Epithelial cell of esophagus (primary cell): ENCODE measurements at regions not wholly inside any gene's neighbourhood (a gene's known extent, or its start where the extent isn't known, plus 50 kb on each side); places are given as distances from the start of the nearest gene placed in this dataset.

Experiments
- DNase-seq: peaks from one replicate; pipeline ENCODE4 v3.0.0; 2010; ENCODE audit warnings: low read depth
- H3K4me3 ChIP-seq: 2 replicates; pipeline ENCODE4 v1.5.1; 2011; ENCODE audit warnings: mild to moderate bottlenecking, low read length, control low read depth
- TF ChIP-seq, protein P1 (sequence below): IDR thresholded peaks from 2 replicates; pipeline ENCODE4 v1.5.1; 2011; ENCODE audit warnings: low read depth, mild to moderate bottlenecking, low read length, control low read depth, inconsistent platforms; ENCODE audit not compliant: insufficient read depth; ENCODE audit errors: missing control alignments

GRCh38 chr10:71060476-71061426 lies 151.6 kb upstream of the UNC5B start:
- no peak for DNase-seq
- H3K4me3 ChIP-seq = no peak overlapping the region

GRCh38 chr10:71061472-71061871 lies 150.9 kb upstream of the UNC5B start:
- TF ChIP-seq, protein P1, sequence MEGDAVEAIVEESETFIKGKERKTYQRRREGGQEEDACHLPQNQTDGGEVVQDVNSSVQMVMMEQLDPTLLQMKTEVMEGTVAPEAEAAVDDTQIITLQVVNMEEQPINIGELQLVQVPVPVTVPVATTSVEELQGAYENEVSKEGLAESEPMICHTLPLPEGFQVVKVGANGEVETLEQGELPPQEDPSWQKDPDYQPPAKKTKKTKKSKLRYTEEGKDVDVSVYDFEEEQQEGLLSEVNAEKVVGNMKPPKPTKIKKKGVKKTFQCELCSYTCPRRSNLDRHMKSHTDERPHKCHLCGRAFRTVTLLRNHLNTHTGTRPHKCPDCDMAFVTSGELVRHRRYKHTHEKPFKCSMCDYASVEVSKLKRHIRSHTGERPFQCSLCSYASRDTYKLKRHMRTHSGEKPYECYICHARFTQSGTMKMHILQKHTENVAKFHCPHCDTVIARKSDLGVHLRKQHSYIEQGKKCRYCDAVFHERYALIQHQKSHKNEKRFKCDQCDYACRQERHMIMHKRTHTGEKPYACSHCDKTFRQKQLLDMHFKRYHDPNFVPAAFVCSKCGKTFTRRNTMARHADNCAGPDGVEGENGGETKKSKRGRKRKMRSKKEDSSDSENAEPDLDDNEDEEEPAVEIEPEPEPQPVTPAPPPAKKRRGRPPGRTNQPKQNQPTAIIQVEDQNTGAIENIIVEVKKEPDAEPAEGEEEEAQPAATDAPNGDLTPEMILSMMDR = no peak
- no peak for DNase-seq
- H3K4me3 ChIP-seq = no peak overlapping the region

More at GRCh38 chr10:71060476-71061426, 151.6 kb upstream of the UNC5B start:
- TF ChIP-seq, protein P1 = no peak

DNA sequence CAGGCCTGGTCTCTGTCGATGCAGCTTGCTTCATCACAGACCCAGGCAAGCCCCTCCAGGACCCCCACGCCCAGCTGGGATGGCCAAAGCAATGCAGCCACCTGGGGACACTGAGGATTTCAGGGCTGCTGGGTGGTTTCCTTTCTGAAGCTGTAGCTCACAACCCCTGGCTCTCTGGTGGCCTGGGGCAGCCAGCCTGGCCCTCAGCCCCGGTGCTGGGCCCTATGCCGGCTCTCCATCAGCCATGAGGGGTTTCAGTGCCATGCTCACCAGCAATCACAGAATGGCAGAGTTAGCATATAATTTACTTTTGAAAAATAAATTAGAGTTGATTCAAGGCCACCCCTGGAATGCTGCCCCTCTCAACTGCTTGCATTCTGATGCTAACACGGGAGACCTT lies 150.2 kb upstream of the UNC5B start:
- no peak for DNase-seq
- no peak overlapping the region for H3K4me3 ChIP-seq
- TF ChIP-seq, protein P1 = no peak

DNA sequence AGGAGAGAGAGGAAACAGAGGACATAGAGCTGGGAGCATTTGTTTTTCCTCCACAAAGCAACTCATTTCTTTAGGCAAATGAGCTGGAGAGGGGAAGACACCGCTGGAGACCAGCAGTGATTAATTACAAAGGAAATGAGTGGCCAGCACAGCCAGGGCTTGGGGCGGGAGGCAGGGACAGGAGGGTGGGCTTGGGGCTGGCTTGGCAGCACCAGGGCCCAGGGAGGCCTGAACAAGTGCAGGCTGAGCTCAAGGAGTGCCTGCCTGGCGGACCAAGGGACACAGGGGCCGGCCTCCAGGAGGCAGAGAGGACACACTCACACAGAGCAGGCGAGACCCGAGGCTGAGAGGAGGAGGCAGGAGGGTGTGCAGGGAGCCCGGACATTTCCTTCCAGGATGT lies 149.0 kb upstream of the UNC5B start:
- no peak overlapping the region for H3K4me3 ChIP-seq
- DNase-seq = no peak
- TF ChIP-seq, protein P1 = no peak

DNA sequence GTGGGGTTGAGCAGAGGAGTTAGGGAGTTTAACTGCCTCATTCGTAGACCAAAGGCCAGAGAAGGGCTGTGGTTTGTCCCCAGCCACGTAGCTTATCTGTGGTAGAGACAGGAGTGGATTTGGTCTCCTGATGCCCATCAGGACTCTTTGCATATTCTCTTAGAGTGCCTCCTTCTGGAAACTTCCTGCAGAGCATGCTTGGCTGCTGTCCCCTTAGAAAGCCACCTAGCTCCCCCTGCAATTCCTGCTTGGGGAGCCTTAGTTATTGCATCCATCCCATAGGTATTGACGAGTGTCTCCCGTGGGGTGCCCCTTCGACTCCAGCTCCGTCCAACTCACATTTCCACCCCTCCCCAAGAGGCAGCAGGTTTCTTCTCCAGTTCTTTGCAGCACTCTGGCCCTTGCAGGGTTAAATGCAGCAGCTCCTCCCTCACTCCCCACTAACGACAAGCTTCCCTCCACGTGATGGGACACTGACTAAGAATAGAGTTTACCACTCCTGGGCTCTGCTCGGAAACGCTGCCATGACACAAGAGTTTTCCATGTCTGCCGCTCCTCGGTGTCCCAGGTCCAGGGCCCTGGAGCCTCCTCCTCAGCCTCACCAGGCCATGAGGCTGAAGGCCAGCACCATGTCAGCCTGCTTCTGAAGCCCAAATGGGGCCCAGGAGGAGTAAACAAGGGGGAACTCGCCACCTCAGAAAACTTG lies 147.8 kb upstream of the UNC5B start:
- DNase-seq = no peak
- H3K4me3 ChIP-seq = no peak overlapping the region
- TF ChIP-seq, protein P1 = no peak

DNA sequence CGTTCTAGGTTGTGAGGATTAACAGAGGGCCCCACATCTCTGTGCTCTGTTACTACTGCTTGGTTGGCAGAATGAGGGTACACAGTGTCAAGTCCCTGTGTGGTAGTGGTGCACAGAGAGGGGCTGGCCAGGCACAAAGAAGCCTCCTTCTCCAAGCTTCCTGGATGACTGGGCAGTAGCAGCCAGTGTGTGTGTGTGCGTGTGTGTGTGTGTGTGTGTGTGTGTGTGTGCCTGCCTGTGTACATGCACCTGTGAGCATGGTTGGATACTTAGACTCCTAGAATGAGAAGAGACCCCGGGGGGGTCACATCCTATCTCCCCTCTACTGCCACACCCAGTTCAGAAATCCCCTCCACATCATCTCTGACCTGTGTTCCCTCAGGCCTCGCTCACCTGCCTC lies 146.7 kb upstream of the UNC5B start:
- DNase-seq = peak; percentile 16
- no peak overlapping the region for H3K4me3 ChIP-seq
- TF ChIP-seq, protein P1 = no peak
